ENCODE measurements at regions not wholly inside any gene's neighbourhood (a gene's known extent, or its start where the extent isn't known, plus 50 kb on each side); places are given as distances from the start of the nearest gene placed in this dataset.

GRCh38 chr20:6614836-6615235 lies 152.7 kb upstream of the BMP2 start:
- DNase-seq (ENCODE audit: low read depth): no peak

DNA sequence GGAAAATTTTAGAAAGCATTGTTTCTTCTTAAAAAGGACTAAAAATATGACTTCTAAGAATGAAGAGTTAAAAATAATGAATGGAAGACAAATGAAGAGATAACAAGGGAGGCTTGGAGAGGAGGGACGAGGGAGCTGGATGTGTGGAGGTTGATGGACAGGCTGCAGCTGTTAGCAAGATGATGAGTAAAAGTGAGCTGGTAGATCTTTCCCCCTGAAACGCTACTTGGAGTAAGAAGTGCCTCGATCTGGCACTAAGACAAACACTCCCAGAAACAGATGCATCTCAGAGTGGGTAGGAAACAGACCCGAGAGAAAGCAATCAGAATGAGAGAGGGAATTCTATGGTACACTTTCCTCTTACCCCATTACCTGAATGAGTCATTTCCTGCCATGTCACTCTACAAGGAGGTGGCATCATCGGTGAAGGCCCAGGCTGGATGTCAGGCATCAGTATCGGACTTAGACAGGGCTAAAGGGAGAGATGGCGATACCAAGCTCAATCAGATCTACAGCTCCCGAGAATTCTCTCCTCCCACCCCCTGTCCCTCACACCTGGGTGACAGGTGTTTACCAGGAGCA lies 154.1 kb upstream of the BMP2 start:
- no peak for DNase-seq (ENCODE audit: low read depth)

DNA sequence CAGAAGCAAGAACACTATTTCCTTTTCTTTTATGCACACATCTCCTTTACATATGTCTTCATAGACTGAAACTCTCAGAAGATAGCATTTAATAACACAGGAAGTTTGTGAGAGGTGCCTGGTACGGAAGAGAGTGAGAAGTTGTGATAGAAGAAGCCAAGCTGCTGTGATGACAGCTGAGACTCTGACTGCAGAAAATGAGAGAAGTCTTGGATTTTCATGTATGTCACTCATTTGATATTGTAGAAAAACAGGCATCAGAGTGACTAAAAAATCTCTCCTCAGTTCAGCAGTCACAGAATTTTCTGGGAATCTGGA lies 154.9 kb upstream of the BMP2 start:
- no peak for DNase-seq (ENCODE audit: low read depth)

DNA sequence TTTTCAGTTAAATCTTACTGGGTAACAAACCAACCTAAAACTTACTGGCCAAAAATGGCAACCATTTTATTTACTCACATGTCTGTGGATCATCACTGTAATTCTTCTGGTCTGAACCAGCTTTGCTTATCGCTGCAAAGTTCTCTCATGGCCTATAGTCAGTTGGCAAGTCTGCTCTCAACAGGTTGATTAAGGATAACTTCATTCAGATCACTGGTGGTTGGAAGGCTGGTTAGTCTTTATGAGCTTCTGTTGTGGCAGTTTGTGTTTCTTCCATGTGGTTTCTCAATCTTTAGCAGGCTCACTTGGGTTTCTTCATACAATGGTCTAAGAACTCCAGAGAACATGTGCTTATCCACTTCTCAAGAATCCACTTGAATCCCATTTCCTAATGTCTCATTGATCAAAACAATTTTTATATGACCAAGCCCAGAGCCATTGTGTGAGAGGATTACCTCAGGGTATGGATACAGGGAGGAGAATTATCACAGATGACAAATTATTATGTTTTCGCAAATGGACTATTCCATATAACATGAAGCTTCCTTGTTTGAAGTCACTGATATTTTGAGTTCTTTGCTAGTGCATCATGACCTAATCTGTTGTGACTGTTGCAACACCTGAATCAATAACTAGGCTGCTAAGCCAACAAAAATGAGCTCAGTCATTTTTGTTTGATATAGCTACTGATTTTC lies 155.4 kb upstream of the BMP2 start:
- DNase-seq (ENCODE audit: low read depth): no peak

GRCh38 chr20:6606651-6607050 lies 160.8 kb upstream of the BMP2 start:
- DNase-seq (ENCODE audit: low read depth): no peak

DNA sequence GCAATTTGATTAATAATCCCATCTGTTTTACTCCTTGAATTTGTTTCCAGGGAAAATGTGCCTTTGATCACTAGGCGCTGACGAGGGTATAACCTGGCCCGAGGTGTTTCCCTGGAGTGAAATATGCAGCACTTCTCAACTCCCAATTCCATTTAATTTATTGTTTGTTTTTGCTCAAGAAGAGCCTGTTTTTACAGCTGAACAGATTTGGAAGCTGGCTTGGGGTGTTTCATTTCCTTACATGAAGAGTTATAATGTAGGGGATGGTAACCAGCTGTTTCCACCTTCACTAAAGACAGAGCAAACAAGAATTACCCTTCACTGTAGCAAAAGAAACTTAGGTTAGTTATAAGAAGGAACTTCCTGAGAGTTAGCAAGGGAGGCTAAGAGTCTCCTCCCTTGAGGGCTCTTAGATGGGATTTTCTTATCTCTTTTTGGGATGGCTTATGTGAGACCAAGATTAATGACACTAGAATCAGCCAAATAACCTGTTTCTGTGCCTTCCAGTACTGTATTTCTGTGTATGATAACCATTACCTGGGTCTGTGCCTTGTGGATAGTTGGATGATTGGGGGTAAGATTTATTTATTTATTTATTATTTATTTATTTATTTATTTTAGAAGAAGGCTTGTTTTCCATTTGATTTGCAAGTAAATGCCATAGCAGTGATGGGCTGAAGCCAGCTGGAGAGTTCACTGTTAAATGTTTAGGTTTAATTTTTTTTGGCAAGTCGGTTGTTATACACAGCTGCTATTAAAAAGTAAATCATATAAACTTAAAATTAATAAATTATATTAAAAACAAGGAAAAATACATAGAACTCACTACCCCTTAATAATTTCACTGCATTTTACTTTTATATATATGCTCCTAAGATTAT lies 162.2 kb upstream of the BMP2 start:
- DNase-seq (ENCODE audit: low read depth): no peak

DNA sequence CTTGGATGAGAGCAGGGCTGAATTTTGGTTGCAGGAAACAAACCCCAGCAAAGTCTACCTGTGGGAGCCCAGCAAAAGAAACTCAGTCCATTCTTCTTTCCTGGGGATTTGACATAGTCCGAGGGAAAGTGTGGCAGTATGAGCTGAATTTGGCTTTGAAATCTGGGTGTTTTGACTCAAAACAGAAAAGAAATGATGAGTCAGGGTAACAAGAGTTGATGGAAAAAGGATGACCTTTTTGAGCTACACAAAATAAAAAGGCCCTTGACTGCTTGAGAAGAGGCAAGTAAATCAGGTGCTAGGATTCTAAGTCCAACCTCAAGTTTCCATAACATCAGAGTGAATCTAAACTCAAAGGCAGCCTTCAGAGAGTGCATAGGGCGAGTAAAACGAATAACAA lies 163.3 kb upstream of the BMP2 start:
- no peak for DNase-seq (ENCODE audit: low read depth)

DNA sequence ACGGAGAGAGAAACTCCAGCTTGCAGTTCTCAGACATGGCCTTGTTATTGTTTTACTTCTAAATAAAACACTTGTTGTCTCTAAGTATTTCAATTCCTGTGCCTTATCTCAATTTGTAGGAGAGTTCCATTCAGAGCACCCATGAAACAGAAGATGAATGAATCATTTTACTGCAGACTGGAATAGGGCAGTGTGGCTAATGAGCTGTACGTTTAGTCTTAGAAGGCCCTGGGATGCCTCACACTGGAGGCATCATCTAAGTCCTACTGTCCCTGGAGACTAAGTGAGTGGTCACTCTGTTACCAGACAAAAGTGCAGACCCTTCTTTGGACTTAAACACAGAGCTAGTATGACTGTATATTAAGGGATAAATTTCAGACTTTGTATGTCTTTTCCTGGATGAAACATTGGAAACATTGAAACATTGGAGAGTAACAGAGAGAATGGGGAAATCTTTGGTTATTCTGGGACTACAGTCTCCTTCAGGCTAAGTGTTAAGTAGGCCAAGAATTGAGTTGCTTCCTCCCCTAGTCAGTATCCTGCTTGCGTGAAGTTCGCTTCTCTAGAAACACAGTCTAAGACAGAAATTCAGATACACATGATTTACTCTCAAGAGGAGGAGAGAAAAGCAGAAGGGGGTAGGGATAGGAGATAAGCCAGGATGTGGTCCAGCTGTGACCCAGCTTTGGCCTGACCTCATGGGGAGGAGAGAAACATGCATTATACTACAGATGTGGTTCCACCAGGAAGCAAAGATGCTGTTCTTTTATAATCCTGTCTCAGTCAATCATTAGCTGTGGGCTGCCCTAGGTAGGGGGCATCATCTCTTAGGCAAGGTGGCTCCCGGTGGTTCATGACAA lies 167.4 kb upstream of the BMP2 start:
- no peak for DNase-seq (ENCODE audit: low read depth)

DNA sequence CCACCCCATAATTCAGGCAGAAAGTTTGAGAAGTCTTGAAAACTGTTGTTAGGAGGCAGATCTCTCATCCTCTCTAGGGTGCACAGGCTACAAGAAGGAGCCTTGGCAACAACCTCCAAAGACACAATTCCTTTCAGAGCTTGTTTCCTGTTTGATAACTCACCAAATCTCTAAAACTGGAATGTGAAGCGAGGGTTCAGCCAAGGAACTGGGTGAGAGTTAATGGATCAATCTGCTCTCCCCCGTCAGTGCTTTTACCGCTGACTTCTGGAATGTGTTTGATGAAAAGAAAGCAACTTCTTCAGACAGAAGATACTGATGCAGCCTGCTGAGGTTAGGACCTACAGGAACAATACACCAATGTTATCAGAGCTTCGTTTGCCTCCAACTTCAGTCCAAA lies 171.8 kb upstream of the BMP2 start:
- no peak for DNase-seq (ENCODE audit: low read depth)

DNA sequence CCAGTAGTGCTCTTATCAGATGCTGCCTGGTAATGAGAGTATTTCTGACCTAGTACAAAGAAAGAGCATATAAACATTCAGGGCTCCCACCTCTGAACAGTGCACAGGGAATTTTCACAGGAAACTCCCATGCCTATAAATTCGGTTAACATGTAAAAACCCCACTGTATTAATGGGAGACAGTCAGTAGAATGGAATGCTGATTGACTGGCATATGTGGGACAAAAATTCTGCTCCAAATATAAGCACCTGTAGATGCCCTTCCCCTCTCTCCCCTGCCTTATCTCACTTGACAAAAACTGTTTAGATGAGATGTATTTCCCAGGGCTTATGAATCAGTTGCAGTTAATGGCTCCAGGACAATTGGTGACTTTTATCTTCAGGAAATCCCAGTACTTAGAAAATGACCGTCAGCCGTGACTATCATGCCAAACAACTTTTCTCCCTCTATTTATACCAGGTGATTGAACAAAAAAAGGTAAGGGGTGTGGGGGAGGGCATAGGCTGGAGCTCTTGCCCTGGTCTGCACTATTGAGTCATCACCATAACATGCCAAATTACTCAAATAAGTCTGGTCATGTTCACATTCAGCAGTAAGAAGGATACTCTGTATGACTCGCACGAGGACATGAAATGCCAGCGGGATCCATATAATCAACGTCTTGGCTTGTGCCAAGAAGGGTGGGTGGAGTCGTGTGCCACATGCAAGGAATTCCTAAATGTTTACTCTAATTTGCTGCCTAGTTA lies 176.4 kb upstream of the BMP2 start:
- DNase-seq (ENCODE audit: low read depth): peak; percentile 85

- DNase-seq (ENCODE audit: low read depth): no peak
These were observed 179.2 kb upstream of the BMP2 start for GRCh38 chr20:6588296-6588695.

- DNase-seq (ENCODE audit: low read depth): peak; percentile 49
These were observed 184.2 kb upstream of the BMP2 start for GRCh38 chr20:6583134-6583738.

DNA sequence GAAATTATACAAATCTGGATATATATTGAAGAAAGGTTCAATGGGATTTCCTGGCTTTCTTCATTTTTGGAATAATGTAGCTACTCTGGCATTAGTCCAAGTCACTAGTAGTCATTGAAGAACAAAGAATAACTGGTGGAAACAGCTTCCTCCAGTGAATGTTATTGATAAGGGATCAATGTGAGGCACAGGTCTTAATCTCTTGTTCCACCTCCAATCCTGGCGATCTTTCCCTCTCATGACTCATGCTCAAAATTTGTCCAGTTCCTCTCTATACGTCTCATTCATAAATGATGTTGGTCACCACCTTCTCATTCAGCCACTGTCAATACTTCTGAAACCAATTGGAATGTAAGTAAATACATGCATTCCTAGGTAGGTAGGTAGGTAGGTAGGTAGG lies 185.0 kb upstream of the BMP2 start:
- DNase-seq (ENCODE audit: low read depth): no peak

- DNase-seq (ENCODE audit: low read depth): no peak
These were observed 187.0 kb upstream of the BMP2 start for GRCh38 chr20:6580486-6580885.

DNA sequence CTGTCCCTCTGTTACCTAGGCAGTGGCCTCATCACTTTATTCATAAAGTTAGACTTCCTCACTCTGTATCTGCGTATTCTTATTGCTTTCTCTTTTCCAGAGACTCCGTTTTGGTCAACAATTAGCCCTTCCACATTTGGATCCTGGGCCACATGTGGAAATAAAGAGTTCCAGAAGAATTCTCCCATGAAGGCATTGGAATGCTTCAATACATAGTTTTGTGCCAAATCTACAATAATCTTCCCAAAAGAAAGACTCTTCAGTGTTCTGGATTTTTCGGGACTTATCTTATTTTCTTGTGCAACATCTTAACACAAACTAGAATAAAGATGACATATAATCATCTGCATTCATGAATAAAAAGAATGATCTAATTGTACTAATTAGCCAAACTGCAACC lies 187.7 kb upstream of the BMP2 start:
- peak; percentile 31 for DNase-seq (ENCODE audit: low read depth)

DNA sequence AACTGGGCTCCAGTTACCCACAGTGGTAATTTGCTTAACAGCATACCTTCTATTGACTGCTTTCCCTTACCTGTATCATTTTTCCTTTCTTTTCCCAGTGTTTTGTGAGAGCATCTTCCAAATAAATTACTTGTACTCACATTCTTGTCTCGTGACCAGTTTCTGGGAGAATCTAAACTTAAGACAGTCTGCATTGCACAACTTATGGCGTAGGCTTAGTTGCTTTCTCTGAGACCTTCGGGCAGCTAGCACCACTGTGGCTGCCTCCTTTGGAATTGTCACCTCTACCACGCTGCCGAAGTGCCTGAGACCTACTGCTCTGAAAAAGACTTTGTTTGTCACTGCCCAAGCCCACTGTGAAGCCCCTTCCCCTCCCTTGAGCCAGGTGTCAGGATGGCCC lies 188.1 kb upstream of the BMP2 start:
- peak; percentile 71 for DNase-seq (ENCODE audit: low read depth)

DNA sequence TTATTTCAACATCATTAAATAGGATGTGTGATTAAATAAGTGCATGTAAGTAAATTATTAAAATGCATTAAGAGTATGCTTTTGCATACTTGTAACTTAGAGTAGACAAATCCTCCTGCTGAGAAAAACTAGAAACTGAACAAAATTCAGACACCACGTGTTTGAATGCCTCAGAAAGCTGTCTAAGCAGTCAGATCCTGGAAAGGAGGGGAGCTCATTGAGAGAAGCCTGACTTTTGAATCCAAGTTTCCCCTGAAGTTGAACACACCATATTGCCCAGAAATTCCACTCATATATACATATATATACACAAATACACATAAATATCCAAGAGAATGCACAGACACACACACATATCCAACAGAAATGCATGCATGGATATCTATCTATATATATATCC lies 190.0 kb upstream of the BMP2 start:
- DNase-seq (ENCODE audit: low read depth): no peak

- DNase-seq (ENCODE audit: low read depth): peak; percentile 49
These were observed 190.8 kb upstream of the BMP2 start for GRCh38 chr20:6576726-6577125.

- peak; percentile 14 for DNase-seq (ENCODE audit: low read depth)
These were observed 191.5 kb upstream of the BMP2 start for GRCh38 chr20:6575912-6576401.

GRCh38 chr20:6566821-6567220 lies 200.7 kb upstream of the BMP2 start:
- peak; percentile 93 for DNase-seq (ENCODE audit: low read depth)

GRCh38 chr20:6562111-6562510 lies 205.4 kb upstream of the BMP2 start:
- peak; percentile 56 for DNase-seq (ENCODE audit: low read depth)
